Coronary artery (tissue), 2 donors: ENCODE measurements at regions not wholly inside any gene's neighbourhood (a gene's known extent, or its start where the extent isn't known, plus 50 kb on each side); places are given as distances from the start of the nearest gene placed in this dataset.

ENCODE experiments used
- DNase-seq: peaks from one replicate; pipeline ENCODE4 v3.0.0-alpha.2; 2017; ENCODE audit warnings: low spot score
- H3K27ac ChIP-seq, 2 donors: fragments of 200-600 bp; sonication (generic); one replicate each; pipeline ENCODE4 v1.5.1; 2016 to 2019
- H3K4me3 ChIP-seq: fragments of 200-600 bp; sonication (generic); 2 replicates; pipeline ENCODE4 v1.5.1; 2016; ENCODE audit warnings: mild to moderate bottlenecking, moderate library complexity
- CTCF ChIP-seq: fragments of 200-600 bp; sonication (generic); IDR thresholded peaks from one replicate; pipeline ENCODE4 v1.5.1; 2019; ENCODE audit warnings: antibody characterized with exemption

GRCh38 chr2:155815851-155816250, 516.7 kb downstream of the NR4A2 start:
- H3K27ac ChIP-seq: no peak overlapping the region
- no peak for DNase-seq
- no peak overlapping the region for H3K4me3 ChIP-seq
- TF ChIP-seq CTCF: no peak

DNA sequence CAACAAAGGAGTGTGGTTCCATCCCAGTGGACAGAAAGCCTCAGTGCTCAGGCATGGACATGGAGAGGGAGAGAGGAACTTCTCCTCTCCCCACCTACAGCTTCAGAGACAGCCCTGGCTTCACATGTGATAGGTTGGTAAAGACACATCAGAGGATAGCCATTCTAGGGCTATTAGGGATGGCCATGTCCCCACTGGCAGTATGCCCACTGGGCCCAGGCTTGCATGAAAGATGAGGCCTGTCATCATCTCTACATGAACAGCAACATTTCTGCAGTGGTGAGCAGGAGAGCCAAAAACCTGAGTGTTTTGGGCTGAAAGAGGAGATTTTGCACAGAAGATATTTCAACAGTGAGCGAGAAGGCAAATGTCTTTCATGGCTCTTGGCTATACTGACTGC, 517.2 kb downstream of the NR4A2 start:
- H3K27ac ChIP-seq: no peak overlapping the region
- H3K4me3 ChIP-seq: no peak overlapping the region
- no peak for TF ChIP-seq CTCF
- DNase-seq: no peak

DNA sequence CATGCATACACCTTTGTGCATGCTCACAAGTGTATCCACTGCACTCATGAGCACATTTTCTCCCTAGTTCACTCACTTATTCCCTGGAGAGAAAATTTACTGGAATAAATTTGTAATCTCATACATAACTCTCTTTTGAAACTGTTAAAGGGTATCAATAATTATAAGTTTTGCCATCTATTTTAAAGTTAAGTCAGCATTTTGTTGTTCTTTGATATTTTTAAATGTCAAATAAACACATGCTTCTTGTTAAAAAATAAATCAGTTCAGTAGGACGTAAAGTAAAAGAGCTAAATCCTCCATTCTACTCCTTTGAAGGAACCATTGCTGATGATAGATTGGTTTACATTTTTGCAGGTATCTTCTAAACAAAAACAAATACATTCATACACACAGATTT, 522.1 kb downstream of the NR4A2 start:
- H3K4me3 ChIP-seq: no peak overlapping the region
- H3K27ac ChIP-seq: no peak overlapping the region
- no peak for TF ChIP-seq CTCF
- DNase-seq: no peak

GRCh38 chr2:155802888-155803287, 529.6 kb downstream of the NR4A2 start:
- H3K4me3 ChIP-seq: no peak overlapping the region
- no peak for TF ChIP-seq CTCF
- no peak overlapping the region for H3K27ac ChIP-seq
- no peak for DNase-seq

DNA sequence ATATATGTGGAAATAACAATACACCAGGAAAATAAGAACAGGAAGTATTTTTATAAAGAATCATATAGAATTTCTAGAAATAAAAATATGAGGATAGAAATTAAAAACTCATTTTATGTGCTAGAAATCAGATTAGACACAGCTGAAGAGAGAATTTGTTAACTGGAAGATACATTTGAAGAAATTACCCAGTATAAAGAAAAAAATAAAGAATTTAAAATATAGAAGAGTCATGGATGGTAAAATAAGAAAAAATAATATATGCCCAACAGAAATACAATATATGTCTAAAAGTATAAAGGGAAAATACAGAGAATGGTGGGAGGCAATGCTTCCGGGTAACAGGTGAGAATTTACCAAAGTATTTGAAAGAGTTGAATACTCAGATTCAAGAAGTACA, 539.9 kb downstream of the NR4A2 start:
- Histone ChIP-seq H3K27ac (no peak overlapping the region), H3K4me3 (no peak overlapping the region)
- no peak for TF ChIP-seq CTCF
- no peak for DNase-seq

DNA sequence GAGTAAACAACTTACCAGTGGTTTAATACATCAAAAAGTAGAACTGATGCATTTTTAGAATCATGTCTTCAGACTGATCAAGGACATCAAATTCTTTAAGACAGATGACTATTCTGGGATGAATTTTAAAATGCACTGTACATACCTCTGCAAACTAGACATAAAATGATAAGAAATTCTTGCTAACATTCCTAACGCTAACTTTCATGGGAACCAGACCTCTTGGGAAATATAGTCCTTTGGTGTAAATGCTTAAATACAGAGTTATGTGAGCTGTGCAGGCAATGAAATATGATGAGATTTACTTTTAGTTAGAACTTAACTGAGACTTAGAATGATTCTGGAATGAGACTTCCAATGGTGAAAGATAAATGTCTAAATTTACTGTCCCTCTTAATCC, 562.0 kb downstream of the NR4A2 start:
- TF ChIP-seq CTCF: no peak
- H3K27ac ChIP-seq: no peak overlapping the region
- H3K4me3 ChIP-seq: no peak overlapping the region
- no peak for DNase-seq

DNA sequence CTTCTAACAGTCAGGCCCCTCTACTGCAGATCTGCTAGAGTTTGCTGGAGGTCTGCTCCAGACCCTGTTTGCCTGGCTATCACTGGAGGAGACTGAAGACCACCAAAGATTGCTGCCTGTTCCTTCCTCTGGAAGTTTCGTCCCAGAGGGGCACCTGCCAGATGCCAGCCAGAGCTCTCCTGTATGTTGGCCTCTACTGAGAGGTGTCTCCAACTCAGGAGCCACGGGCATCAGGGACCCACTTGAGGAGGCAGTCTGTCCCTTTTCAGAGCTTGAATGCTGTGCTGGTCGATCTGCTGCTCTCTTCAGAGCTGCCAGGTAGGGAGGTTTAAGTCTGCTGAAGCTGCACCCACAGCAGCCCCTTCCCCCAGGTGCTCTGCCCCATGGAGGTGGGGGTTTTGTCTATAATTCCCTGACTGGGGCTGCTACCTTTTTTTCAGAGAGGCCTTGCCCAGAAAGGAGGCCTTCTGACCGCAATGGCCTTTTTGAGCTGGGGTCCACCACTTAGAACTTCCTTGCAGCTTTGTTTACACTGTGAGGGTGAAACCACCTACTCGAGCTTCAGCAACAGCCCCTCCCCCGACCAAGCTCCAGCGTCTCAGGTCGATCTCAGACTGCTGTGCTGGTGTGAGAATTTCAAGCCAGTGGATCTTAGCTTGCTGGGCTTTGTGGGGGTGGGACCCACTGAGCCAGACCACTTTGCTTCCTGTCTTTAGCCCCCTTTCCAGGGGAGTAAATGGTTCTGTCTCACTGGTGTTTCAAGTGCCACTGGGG, 566.0 kb downstream of the NR4A2 start:
- no peak for DNase-seq
- TF ChIP-seq CTCF: no peak
- Histone ChIP-seq H3K4me3 (no peak overlapping the region), H3K27ac (no peak overlapping the region)
